NCI-H2227 treated with DMSO at 0.1 percent for 48 hours (cell line): ENCODE measurements at regions not wholly inside any gene's neighbourhood (a gene's known extent, or its start where the extent isn't known, plus 50 kb on each side); places are given as distances from the start of the nearest gene placed in this dataset.

ENCODE experiments used
- DNase-seq: peaks from one replicate; lab custom pipeline; 2025; lab: John Stamatoyannopoulos, UW

DNA sequence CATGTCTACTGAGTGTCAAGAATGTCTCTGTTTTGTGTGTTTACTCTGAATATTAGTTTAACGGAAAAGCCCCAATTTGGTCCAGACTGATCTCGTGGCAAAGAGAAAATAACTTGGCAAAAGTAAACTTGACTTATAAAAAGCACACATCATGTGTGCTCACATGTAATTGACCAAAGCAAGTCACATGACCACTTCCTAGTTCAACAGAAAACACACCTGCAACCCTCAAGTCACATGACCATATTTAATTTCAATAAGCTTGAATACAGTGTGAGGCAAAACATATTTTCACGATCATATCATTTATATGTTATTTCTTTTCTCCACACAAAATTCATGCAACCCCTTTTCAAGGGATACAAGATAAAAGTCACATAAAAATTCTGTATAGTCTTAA, 662.4 kb downstream of the SLITRK1 start:
- DNase-seq: no peak

DNA sequence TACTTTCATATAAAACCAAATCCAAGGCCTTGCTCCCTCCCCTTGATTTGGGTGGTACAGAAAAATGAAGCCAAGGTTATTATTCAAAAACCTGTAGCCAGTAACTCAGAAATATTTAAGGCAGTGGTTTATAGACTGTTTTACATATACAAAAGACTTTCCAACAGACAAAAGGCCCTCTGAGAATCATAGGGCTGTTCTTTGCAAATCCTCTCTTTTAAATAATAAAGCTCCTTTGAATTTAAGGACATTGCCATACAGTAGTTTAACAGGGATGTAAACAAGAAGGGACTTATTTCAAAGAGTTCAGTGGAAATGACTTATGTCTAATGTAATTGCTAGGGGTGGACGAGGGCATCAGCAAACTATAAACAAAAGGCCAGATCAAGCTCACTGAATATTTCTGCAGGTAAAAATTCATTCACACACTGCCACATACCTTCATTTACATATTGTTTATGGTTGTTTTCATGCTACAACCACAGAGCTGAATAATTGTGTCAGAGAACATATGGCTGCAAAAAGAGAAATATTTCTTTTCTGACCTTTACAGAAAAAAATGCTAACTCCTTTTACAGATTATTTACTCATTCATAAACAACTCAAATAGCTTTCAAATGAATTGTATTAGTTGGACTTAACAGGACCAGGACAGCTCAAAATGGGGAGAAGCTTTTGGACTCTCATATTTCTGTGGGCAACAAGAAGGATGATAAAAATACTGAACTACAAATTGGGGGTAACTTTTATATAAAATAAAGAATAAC, 665.6 kb downstream of the SLITRK1 start:
- no peak for DNase-seq

DNA sequence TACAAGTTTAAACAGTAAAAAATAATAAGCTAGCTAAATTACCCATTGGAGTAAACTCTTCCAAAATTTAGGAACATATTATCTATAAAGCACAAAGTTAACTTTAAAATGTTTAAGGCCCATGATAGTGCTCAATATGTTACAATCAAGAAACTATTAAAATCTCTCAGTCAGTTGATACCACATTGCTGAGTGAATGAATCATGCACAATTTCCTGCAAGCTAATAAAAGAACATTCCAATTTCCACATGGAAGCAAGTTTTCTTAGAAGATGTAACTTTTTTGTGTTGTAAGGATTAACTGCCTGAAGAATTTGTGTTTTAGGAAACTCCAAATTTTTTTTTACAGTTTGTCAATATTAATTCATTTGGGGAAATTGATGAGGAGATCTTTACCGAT, 666.6 kb downstream of the SLITRK1 start:
- DNase-seq: no peak

DNA sequence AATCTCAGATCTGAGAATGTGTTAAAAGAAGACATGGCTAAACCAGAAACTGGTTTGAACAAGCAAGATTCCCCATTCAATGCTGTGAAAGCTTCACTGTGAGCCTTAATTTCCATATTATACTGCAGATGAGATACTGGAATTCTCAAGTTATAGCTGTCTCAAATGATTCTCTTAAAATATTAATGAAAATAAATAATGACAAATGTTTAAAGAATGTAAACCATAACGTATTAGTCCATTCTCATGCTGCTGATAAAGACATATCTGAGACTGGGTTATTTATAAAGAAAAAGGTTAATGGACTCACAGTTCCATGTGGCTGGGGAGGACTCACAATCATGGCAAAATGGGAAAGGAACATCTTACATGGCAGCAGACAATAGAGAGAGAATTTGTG, 667.8 kb downstream of the SLITRK1 start:
- no peak for DNase-seq

DNA sequence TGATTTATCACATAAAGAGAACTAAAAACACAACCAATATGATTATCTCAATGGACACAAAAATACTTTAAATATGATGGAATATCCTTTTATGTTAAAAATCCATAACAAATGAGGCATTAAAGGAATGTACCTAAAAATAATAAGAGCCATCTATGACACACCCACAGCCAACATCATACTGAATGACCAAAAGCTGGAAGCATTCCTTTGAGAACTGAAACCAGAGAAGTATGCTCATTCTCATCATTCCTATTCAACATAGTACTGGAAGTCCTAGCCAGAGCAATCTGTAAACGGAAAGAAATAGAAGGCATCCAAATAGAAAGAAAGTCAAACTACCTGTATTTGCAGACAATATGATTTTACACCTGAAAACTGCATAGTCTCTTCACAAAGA, 671.0 kb downstream of the SLITRK1 start:
- DNase-seq: no peak

DNA sequence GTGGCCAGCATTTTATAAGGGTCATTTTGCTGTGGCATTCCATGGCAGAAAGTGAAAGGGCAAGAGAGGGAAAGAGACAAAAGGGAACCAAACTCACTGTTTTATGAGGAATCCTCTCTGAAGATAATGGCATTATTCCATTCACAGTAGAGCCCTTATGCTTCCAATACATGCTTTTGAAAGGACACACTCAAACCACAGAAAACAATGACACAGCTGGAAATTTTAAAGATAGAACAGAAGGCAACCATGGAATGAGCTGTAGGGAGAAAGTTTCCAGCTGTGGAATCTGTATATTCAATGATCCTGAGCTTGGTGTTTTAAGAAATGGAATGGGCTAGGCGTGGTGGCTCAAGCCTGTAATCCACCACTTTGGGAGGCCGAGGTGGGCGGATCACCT, 677.4 kb downstream of the SLITRK1 start:
- no peak for DNase-seq

DNA sequence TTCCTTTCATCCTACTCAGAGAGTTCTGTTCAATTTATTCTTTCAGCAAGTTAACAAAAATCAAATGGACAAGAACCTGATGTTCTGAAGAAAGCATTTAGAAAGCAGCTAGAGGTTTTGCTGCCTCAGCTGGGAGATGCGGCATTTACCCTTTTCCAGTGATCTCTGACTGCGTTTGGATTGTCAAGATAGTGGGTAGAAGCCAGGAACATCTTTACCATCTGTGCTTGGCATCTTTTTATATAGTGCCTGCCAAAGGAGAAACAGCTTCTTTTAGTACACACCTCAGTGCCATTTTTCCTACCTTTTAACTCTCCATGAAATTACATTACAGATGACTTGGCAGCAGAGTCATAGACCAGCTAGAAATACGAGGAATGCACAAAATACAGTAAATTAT, 680.8 kb downstream of the SLITRK1 start:
- no peak for DNase-seq

DNA sequence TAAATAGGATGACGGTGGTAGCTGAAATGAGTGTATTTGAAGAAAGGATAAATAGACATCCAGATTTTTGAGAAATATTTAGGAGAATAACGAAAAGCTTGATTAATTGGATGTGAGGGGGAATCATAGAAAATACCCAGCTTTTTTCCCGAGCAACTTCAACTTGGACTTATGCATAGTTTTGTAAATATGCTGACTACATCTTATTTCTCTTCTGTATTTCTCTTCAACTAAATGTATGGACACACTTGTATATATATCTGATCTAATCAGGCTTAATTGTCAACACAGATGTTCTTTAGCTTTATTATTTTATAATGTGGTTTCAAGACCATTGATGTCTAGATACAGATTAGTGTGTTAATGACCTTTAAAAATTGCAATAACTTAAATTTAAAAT, 685.0 kb downstream of the SLITRK1 start:
- DNase-seq: no peak

DNA sequence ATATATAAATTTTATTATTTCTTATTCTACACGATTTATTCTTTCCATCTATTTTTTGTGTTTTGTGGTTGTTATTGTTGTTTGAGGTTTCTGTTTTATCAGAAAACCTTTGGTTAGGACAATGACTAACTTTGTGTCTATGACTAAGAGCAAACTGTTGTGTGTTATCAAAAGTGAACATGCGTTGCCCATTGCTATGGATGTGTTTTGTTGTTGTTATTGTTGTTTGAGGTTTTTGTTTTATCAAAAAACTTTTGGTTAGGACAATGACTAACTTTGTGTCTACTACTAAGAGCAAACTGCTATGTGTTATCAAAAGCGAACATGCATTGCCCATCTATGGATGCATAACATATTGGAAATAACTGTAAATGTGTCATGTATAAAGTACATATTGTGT, 692.3 kb downstream of the SLITRK1 start:
- DNase-seq: no peak

DNA sequence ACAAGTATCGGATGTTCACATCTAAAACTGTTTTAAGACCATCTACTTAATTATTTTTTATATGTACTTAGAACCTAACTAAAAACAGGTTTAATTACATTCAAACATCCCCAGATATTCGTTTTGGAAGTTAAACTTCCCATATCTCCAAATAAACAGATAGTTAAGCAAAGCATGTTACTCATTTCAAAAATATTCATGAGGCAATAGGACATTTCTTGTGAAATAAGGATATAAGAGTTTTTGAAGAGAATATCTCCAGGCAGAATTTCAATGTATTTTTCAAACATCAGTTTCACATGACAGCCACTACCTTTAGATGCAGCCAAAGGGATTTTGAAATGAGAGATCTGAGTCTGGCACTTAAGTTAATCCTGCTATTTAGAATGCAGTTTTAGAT, 697.5 kb downstream of the SLITRK1 start:
- no peak for DNase-seq

DNA sequence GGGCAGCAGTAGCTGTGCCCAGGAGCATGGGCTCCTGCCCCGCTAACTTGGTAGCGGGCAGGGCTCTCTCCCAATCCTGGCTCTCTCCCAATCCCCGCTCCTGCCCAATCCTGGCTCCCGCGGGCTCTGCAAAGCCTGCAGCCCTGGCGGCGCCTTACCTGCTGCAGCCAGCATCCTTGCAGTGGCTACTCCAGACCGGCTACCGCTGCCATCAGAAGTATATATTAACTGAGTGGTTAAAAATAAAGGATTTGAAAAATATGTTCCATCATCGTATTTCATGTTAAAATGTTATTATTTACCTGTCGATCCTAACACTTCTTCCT, 698.2 kb downstream of the SLITRK1 start:
- no peak for DNase-seq

DNA sequence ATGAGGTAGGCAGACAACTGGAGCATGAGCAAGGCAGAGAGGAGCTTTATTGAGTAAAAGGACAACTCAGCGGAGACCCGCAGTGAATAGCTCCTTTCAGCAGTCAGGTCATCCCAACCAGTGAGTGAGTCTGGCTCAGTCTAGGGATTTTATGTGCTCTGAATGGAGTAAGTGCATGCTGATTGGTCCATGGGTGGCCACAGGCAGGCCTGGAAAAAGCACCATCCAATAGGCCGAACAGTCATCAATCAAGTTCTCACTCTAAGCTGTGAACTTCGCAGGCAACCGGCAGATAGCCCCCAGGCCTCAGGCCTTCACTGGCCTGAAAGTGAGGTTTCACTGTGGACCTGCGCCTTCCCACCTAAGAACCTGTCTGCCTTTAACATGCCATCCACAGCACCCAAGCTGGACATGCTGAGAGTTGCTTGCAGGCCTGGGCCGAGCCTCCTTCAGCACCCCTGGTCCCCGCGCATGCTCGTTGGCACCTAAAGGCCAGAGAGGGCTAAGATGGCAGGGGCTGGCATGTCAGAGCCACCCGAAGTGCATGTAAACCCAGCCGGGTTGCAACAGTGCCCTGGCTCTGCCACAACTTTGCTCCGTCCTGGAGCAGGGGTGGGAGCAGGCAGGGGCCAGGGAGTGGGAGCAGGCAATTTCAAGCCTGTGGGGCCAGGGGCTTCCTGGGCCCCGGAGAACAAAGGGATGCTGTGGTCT, 698.7 kb downstream of the SLITRK1 start:
- no peak for DNase-seq

DNA sequence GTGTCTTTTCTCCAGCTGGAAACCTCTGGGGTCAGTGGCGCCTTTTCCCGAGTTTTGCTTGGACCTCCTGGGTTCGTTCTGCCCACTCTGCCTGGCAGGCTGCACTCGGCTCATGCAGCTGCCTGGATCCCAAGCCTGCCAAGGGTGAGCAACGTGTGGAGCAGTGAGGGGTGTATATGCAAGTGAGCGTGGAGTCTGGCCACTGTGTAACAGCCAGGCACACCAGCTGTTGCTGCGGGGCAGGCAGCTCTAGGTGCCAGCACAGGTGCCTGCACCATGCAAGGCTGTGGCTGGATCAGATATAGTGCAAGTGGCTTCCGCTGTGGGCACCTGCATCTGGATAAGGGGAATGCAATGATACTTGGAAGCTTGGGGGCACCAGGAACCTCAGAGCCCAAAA, 699.4 kb downstream of the SLITRK1 start:
- DNase-seq: no peak

DNA sequence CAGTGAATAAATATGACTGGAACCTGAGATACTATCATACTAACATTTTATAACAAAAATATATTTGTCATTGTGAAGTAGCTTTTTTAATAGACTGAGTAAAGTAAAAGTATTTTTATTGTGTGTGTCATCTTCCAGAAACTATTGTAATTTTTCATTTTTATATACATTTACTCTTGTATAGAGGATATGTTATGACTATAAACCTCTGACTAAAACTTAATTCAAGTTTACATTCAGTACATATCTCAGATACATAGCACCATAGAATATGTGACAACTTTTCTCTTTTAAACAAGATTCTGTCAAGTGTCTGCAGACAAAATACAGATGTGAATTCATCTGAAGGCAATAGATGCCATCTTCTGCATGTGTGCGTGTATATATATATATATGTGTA, 704.3 kb downstream of the SLITRK1 start:
- DNase-seq: no peak

DNA sequence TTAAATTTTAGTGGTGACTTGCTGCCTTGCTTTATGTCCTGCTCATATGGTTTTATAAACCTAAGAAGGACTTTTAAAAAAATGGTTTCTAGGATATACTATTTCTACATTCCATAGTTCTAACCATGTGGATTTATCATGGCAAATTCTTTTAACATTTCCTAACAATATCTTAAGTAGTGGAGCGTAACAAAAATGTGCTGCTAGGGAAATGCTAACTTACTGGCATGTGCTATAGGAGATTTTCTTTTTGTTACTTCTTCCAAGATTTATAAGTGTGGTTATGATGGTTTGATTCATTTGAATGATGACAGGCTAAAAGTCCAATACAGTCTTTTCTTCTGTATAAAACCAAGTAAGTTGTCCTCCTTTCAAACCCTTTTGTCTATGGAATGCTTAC, 713.7 kb downstream of the SLITRK1 start:
- DNase-seq: no peak

DNA sequence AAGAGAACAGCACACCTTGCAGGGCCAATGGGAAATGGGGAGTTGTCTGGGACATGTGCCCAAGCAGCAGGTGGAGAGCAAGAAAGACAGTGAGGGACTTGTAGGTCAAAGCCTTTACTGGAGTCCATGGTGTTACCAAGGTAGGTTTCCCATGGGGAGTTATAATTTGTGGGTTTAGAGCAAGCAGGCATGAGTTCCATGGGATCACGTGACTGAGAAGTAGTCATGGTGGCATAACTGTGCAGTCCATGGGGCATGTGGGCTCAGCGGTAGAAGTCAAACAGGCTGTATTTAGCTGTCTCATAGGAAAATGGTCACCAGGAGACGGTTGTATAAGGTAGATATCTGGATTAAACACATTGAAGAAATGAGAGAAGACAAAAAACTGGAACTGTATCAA, 715.1 kb downstream of the SLITRK1 start:
- DNase-seq: no peak

DNA sequence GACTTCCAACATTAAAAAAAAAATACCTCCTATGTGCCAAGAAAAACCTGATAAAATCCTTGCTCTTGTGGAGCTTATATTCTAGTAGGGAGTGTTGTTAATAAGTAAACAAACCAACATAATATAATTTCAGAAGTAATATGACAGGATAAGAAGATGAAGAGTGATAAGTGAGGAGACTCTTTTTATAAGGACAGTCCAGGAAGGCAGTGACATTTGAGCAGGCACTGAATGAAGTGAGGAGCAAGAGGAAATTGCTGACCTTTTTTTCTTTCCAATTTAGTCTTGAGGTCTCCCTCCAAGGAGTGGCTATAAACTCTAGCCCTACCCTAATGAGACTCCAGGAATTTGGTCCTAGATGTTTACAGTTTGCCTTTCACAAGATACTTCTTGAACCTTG, 715.7 kb downstream of the SLITRK1 start:
- no peak for DNase-seq

DNA sequence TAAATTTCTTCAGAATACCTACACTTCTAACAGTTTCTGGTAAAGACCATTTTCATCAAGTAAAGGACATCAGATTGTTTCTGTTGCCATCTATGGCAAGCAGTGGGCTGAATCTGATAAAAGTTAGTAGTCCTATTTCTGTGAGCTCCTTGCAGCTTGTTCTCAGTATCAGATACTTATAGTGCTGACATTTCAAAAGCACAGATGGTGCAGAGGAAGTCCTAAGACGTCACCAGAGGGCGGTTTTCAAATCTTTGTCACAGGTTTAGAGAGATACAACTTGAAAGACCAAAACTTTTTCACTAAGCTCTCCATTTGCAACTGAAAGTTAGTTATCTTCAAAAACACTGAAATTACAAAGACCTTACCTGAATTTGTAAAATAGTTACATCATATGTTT, 719.8 kb downstream of the SLITRK1 start:
- DNase-seq: no peak

DNA sequence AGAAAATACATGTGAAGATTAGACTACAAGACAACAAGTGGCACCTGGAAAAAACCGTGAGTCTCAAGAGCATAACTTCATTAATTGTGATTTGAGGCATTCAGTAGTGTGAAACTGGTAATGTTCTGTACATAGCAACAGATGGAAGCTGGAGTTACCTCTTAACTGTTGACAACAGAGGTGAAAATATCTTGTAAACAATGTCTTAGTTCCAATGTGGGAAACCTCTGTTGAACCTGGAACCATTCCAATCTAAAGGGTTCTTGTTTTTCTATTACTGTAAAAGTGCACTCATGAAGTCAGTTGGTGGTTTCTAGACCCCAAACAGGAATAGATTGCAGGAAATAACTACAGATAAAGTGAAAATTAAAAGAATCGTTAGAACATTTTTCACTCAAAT, 728.4 kb downstream of the SLITRK1 start:
- no peak for DNase-seq

DNA sequence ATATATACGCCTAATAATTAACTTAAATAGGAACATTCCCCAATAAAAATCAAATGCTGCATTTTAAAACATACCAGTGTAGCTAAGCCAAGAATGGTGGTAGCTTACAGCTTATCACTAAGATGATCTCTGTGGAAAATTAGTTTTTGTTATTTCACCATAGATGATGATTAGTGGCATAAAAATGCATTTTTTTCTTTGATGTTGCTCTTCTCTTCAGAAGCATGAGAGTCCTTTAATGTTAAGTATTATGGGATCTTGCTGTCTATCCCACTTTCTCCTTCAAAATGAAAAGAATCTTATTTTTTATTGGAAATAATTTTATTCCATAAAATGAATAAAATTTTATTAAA, 731.0 kb downstream of the SLITRK1 start:
- no peak for DNase-seq

DNA sequence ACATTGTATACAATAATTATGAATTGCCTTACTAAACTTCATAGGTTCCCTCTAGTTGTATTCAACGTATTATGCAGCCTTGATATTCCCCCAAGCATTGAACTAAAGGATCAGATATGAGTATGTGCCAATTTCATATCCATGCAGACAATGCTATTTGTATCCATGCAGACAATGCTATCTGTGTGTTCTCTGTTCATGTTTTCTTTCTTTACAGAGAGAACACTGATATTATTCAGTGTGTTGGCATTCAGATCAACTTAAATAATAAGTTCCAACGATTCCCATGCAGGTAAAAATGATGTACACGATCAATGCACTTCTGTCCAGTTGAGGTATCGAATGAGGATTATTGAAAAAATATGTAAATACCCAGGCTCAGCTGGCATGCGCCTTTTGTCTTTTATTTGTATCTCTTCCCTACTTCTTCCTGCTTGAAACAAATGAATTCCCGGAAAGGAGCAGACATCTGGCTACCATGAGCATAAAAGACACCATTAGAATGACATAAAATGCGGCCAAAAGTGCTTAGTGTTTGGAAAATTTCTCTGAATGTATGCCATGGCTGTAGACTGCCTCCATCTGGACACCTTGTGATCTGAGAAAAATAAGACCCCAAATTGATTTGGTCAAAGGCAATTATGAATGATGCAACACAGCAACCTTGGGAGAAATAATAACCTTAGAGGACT, 731.5 kb downstream of the SLITRK1 start:
- DNase-seq: no peak

DNA sequence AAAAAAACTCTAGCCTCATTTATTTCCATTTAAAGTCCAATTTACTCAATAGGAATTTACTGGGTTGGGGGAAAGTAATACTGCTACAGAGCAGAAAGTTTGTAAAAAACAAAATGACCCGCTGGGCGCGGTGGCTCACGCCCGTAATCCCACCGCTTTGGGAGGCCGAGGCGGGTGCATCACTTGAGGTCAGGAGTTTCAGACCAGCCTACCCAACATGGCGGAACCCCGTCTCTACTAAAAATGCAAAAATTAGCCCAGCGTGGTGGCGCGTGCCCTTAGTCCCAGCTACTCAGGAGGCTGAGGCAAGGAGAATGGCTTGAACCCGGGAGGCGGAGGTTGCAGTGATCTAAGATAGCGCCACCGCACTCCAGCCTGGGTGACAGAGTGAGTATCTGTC, 745.6 kb downstream of the SLITRK1 start:
- no peak for DNase-seq

DNA sequence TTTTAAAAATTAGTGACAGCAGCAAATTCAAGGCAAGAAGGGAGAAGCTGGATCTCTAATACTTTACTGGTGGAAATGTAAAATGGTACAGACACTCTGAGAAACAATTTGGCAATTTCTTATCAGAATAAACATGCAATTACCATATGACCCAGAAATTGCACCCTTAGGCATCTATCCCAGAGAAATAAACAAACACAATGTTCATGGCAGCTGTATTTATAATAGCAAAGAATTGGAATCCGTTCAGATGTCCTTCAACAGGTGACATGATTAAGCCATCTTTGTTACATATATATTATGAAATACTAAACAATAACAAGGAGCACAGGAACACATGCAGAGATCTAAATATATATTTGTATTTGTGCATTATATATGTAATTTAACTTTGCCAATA, 756.5 kb downstream of the SLITRK1 start:
- no peak for DNase-seq

DNA sequence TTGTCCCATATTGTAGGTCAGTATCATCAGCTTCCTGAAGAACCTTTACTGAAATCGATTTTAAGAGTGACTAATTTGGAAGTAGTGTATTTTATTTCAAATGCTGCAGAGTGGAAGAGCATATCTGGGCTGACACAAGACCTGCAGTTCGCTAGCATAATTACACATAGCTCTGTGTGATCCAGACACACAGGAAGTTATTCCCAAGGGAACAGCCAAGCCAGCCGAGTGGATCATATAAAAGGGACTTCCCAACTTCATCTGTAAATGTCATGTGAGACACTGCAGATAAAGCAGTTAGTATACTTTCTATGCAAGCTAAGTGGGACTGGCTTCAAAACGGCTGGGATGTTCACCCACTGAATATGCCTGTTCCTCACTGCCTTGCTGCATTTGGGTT, 760.4 kb downstream of the SLITRK1 start:
- no peak for DNase-seq
